Panc1 (cell line): ENCODE measurements at regions not wholly inside any gene's neighbourhood (a gene's known extent, or its start where the extent isn't known, plus 50 kb on each side); places are given as distances from the start of the nearest gene placed in this dataset.

ENCODE experiments used
- CTCF ChIP-seq: fragments of 450-650 bp; IDR thresholded peaks from 2 replicates; pipeline ENCODE4 v1.5.1; 2017; ENCODE audit warnings: mild to moderate bottlenecking
- SIN3A ChIP-seq: IDR thresholded peaks from 2 replicates; pipeline ENCODE4 v1.6.1; 2012; ENCODE audit warnings: low read depth, mild to moderate bottlenecking, low read length, moderate library complexity, borderline replicate concordance; ENCODE audit not compliant: insufficient read depth
- TF ChIP-seq, protein P1 (sequence below), 2 experiments: IDR thresholded peaks; 2 replicates each; pipeline ENCODE4 v1.6.1; 2011 to 2012; ENCODE audit warnings: low read depth in 2 of 2, control low read depth in 1 of 2, low read length in 1 of 2, mild to moderate bottlenecking in 1 of 2, moderate library complexity in 1 of 2; ENCODE audit not compliant: insufficient read depth in 1 of 2

GRCh38 chr12:98389593-98389992 is 125.8 kb upstream of the TMPO start:
- TF ChIP-seq, protein P1, sequence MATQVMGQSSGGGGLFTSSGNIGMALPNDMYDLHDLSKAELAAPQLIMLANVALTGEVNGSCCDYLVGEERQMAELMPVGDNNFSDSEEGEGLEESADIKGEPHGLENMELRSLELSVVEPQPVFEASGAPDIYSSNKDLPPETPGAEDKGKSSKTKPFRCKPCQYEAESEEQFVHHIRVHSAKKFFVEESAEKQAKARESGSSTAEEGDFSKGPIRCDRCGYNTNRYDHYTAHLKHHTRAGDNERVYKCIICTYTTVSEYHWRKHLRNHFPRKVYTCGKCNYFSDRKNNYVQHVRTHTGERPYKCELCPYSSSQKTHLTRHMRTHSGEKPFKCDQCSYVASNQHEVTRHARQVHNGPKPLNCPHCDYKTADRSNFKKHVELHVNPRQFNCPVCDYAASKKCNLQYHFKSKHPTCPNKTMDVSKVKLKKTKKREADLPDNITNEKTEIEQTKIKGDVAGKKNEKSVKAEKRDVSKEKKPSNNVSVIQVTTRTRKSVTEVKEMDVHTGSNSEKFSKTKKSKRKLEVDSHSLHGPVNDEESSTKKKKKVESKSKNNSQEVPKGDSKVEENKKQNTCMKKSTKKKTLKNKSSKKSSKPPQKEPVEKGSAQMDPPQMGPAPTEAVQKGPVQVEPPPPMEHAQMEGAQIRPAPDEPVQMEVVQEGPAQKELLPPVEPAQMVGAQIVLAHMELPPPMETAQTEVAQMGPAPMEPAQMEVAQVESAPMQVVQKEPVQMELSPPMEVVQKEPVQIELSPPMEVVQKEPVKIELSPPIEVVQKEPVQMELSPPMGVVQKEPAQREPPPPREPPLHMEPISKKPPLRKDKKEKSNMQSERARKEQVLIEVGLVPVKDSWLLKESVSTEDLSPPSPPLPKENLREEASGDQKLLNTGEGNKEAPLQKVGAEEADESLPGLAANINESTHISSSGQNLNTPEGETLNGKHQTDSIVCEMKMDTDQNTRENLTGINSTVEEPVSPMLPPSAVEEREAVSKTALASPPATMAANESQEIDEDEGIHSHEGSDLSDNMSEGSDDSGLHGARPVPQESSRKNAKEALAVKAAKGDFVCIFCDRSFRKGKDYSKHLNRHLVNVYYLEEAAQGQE (IDR thresholded peaks at IDR 0.05; ENCODE audit: insufficient read depth in 1 of 2, low read depth in 2 of 2, low read length in 1 of 2), result no peak
- TF ChIP-seq CTCF, result no peak
- TF ChIP-seq SIN3A, result no peak
